ENCODE measurements at regions not wholly inside any gene's neighbourhood (a gene's known extent, or its start where the extent isn't known, plus 50 kb on each side); places are given as distances from the start of the nearest gene placed in this dataset.

GRCh38 chr2:53436882-53437281 is 330.7 kb upstream of the CHAC2 start:
- H3K4me1 ChIP-seq (ENCODE audit: control extremely low read depth in 1 of 4, control insufficient read depth in 4 of 4, insufficient read depth in 4 of 4, low read length in 3 of 4) = no peaks in the 10 kb centered on the region
- H3K27ac ChIP-seq (ENCODE audit: insufficient read depth in 1 of 2, low read depth in 1 of 2, low read length in 2 of 2, poor library complexity in 1 of 2, severe bottlenecking in 2 of 2) = no peak overlapping the region
- no peaks in the 10 kb centered on the region for H3K9me3 ChIP-seq (ENCODE audit: control extremely low read depth in 1 of 5, control insufficient read depth in 4 of 5, insufficient read depth in 2 of 5, low read depth in 1 of 5, low read length in 4 of 5)
- DNase-seq = no peak
- CTCF ChIA-PET = no interaction called here
- no peaks in the 10 kb centered on the region for H3K27me3 ChIP-seq (replicated peaks in 2 of 5; ENCODE audit: control insufficient read depth in 4 of 5, insufficient read depth in 5 of 5, low read length in 4 of 5)
- no peaks in the 10 kb centered on the region for H3K36me3 ChIP-seq (ENCODE audit: control insufficient read depth in 4 of 4, insufficient read depth in 4 of 4, low read length in 3 of 4)
- 90% methylated on average over 2 of the region's 4 CpGs for WGBS (ENCODE audit: insufficient coverage)
- H3K4me3 ChIP-seq (ENCODE audit: control insufficient read depth in 1 of 7, extremely low read depth in 1 of 7, insufficient read depth in 4 of 7, low read depth in 2 of 7, low read length in 6 of 7) = no peak overlapping the region
- POLR2A ChIA-PET = no interaction called here

DNA sequence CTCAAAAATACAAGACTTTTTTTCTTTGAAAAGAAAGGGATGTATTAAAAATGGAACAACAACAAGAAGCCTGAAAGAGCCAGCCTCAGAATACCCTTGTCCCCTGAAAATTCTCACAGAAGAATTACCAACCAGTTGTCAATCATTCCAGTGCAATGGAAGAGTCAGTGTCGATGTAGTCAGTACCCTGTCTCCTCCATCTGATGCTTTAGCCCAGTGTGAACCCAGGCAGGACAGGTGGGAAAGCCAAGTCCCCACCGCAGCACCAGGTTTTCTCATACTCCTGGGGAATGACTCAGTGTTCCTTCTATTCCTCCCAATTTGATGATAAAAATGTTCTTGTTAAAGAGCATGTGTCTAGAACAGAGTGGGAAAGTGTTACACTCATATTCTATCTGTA is 332.0 kb upstream of the CHAC2 start:
- H3K27me3 ChIP-seq (replicated peaks in 2 of 5; ENCODE audit: control insufficient read depth in 4 of 5, insufficient read depth in 5 of 5, low read length in 4 of 5) = no peaks in the 10 kb centered on the region
- H3K9me3 ChIP-seq (ENCODE audit: control extremely low read depth in 1 of 5, control insufficient read depth in 4 of 5, insufficient read depth in 2 of 5, low read depth in 1 of 5, low read length in 4 of 5) = no peaks in the 10 kb centered on the region
- ChIA-PET POLR2A (no interaction called here), CTCF (no interaction called here)
- no peak overlapping the region for H3K27ac ChIP-seq (ENCODE audit: insufficient read depth in 1 of 2, low read depth in 1 of 2, low read length in 2 of 2, poor library complexity in 1 of 2, severe bottlenecking in 2 of 2)
- WGBS (ENCODE audit: insufficient coverage) = 88% methylated on average over 2 of the region's 2 CpGs
- no peaks in the 10 kb centered on the region for H3K4me1 ChIP-seq (ENCODE audit: control extremely low read depth in 1 of 4, control insufficient read depth in 4 of 4, insufficient read depth in 4 of 4, low read length in 3 of 4)
- no peak for DNase-seq
- H3K36me3 ChIP-seq (ENCODE audit: control insufficient read depth in 4 of 4, insufficient read depth in 4 of 4, low read length in 3 of 4) = no peaks in the 10 kb centered on the region
- no peak overlapping the region for H3K4me3 ChIP-seq (ENCODE audit: control insufficient read depth in 1 of 7, extremely low read depth in 1 of 7, insufficient read depth in 4 of 7, low read depth in 2 of 7, low read length in 6 of 7)

GRCh38 chr2:53434466-53434865 is 333.1 kb upstream of the CHAC2 start:
- CTCF ChIA-PET = no interaction called here
- no peaks in the 10 kb centered on the region for H3K9me3 ChIP-seq (ENCODE audit: control extremely low read depth in 1 of 5, control insufficient read depth in 4 of 5, insufficient read depth in 2 of 5, low read depth in 1 of 5, low read length in 4 of 5)
- no peaks in the 10 kb centered on the region for H3K4me1 ChIP-seq (ENCODE audit: control extremely low read depth in 1 of 4, control insufficient read depth in 4 of 4, insufficient read depth in 4 of 4, low read length in 3 of 4)
- no peak overlapping the region for H3K27ac ChIP-seq (ENCODE audit: insufficient read depth in 1 of 2, low read depth in 1 of 2, low read length in 2 of 2, poor library complexity in 1 of 2, severe bottlenecking in 2 of 2)
- H3K36me3 ChIP-seq (ENCODE audit: control insufficient read depth in 4 of 4, insufficient read depth in 4 of 4, low read length in 3 of 4) = no peaks in the 10 kb centered on the region
- DNase-seq = no peak
- POLR2A ChIA-PET = no interaction called here
- H3K4me3 ChIP-seq (ENCODE audit: control insufficient read depth in 1 of 7, extremely low read depth in 1 of 7, insufficient read depth in 4 of 7, low read depth in 2 of 7, low read length in 6 of 7) = no peak overlapping the region
- H3K27me3 ChIP-seq (replicated peaks in 2 of 5; ENCODE audit: control insufficient read depth in 4 of 5, insufficient read depth in 5 of 5, low read length in 4 of 5) = no peaks in the 10 kb centered on the region
- no CpG with 5 or more reads among the region's 1 CpG for WGBS (ENCODE audit: insufficient coverage)

DNA sequence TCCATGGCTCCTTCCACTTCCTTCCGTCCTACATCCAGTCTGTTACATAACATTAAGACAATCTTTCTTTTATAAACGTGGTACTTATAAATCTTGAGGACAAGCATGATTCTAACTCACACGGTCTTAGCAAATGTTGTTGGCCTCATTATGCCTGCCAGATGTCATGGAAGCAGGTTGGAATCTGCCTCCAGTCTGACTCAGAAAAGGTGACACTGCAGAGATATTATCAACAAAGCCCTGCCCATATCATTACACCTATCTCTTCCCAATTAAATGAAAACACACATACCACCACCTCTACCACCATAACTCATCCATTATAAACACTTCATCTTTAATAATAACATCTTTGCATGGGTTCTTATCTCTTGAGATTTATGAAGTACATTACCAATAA is 334.7 kb upstream of the CHAC2 start:
- Histone ChIP-seq H3K4me1 (ENCODE audit: control extremely low read depth in 1 of 4, control insufficient read depth in 4 of 4, insufficient read depth in 4 of 4, low read length in 3 of 4) (no peaks in the 10 kb centered on the region), H3K27me3 (replicated peaks in 2 of 5; ENCODE audit: control insufficient read depth in 4 of 5, insufficient read depth in 5 of 5, low read length in 4 of 5) (peaks cover 0 to 1% (median 0%) of the 10 kb centered on the region in 5 experiments), H3K27ac (ENCODE audit: insufficient read depth in 1 of 2, low read depth in 1 of 2, low read length in 2 of 2, poor library complexity in 1 of 2, severe bottlenecking in 2 of 2) (no peak overlapping the region), H3K9me3 (ENCODE audit: control extremely low read depth in 1 of 5, control insufficient read depth in 4 of 5, insufficient read depth in 2 of 5, low read depth in 1 of 5, low read length in 4 of 5) (no peaks in the 10 kb centered on the region), H3K4me3 (ENCODE audit: control insufficient read depth in 1 of 7, extremely low read depth in 1 of 7, insufficient read depth in 4 of 7, low read depth in 2 of 7, low read length in 6 of 7) (no peak overlapping the region), H3K36me3 (ENCODE audit: control insufficient read depth in 4 of 4, insufficient read depth in 4 of 4, low read length in 3 of 4) (no peaks in the 10 kb centered on the region)
- 98% methylated on average over 3 of the region's 3 CpGs for WGBS (ENCODE audit: insufficient coverage)
- ChIA-PET POLR2A (no interaction called here), CTCF (no interaction called here)
- no peak for DNase-seq

GRCh38 chr2:53429901-53430300 is 337.7 kb upstream of the CHAC2 start:
- Histone ChIP-seq H3K36me3 (ENCODE audit: control insufficient read depth in 4 of 4, insufficient read depth in 4 of 4, low read length in 3 of 4) (no peaks in the 10 kb centered on the region), H3K27me3 (replicated peaks in 2 of 5; ENCODE audit: control insufficient read depth in 4 of 5, insufficient read depth in 5 of 5, low read length in 4 of 5) (peaks cover 0 to 1% (median 0%) of the 10 kb centered on the region in 5 experiments), H3K4me3 (ENCODE audit: control insufficient read depth in 1 of 7, extremely low read depth in 1 of 7, insufficient read depth in 4 of 7, low read depth in 2 of 7, low read length in 6 of 7) (no peak overlapping the region), H3K9me3 (ENCODE audit: control extremely low read depth in 1 of 5, control insufficient read depth in 4 of 5, insufficient read depth in 2 of 5, low read depth in 1 of 5, low read length in 4 of 5) (no peaks in the 10 kb centered on the region), H3K4me1 (ENCODE audit: control extremely low read depth in 1 of 4, control insufficient read depth in 4 of 4, insufficient read depth in 4 of 4, low read length in 3 of 4) (no peaks in the 10 kb centered on the region), H3K27ac (ENCODE audit: insufficient read depth in 1 of 2, low read depth in 1 of 2, low read length in 2 of 2, poor library complexity in 1 of 2, severe bottlenecking in 2 of 2) (no peak overlapping the region)
- DNase-seq = no peak
- POLR2A ChIA-PET = no interaction called here
- no CpG with 5 or more reads among the region's 2 CpGs for WGBS (ENCODE audit: insufficient coverage)
- CTCF ChIA-PET = no interaction called here

- H3K27ac ChIP-seq (ENCODE audit: insufficient read depth in 1 of 2, low read depth in 1 of 2, low read length in 2 of 2, poor library complexity in 1 of 2, severe bottlenecking in 2 of 2) = no peak overlapping the region
- H3K27me3 ChIP-seq (replicated peaks in 2 of 5; ENCODE audit: control insufficient read depth in 4 of 5, insufficient read depth in 5 of 5, low read length in 4 of 5) = peaks cover 0 to 1% (median 0%) of the 10 kb centered on the region in 5 experiments
- ChIA-PET CTCF (no interaction called here), POLR2A (no interaction called here)
- WGBS (ENCODE audit: insufficient coverage) = 50% methylated on average over 2 of the region's 3 CpGs
- H3K4me3 ChIP-seq (ENCODE audit: control insufficient read depth in 1 of 7, extremely low read depth in 1 of 7, insufficient read depth in 4 of 7, low read depth in 2 of 7, low read length in 6 of 7) = no peak overlapping the region
- DNase-seq = no peak
- H3K36me3 ChIP-seq (ENCODE audit: control insufficient read depth in 4 of 4, insufficient read depth in 4 of 4, low read length in 3 of 4) = no peaks in the 10 kb centered on the region
- H3K4me1 ChIP-seq (ENCODE audit: control extremely low read depth in 1 of 4, control insufficient read depth in 4 of 4, insufficient read depth in 4 of 4, low read length in 3 of 4) = no peaks in the 10 kb centered on the region
- H3K9me3 ChIP-seq (ENCODE audit: control extremely low read depth in 1 of 5, control insufficient read depth in 4 of 5, insufficient read depth in 2 of 5, low read depth in 1 of 5, low read length in 4 of 5) = no peaks in the 10 kb centered on the region
Observed at GRCh38 chr2:53424902-53425301, 342.7 kb upstream of the CHAC2 start.

- 100% methylated on average over 1 of the region's 3 CpGs for WGBS (ENCODE audit: insufficient coverage)
Observed at GRCh38 chr2:53423465-53423864, 344.1 kb upstream of the CHAC2 start.

More at GRCh38 chr2:53423465-53423864, 344.1 kb upstream of the CHAC2 start:
- POLR2A ChIA-PET = no interaction called here
- Histone ChIP-seq H3K36me3 (ENCODE audit: control insufficient read depth in 4 of 4, insufficient read depth in 4 of 4, low read length in 3 of 4) (no peaks in the 10 kb centered on the region), H3K9me3 (ENCODE audit: control extremely low read depth in 1 of 5, control insufficient read depth in 4 of 5, insufficient read depth in 2 of 5, low read depth in 1 of 5, low read length in 4 of 5) (no peaks in the 10 kb centered on the region), H3K4me1 (ENCODE audit: control extremely low read depth in 1 of 4, control insufficient read depth in 4 of 4, insufficient read depth in 4 of 4, low read length in 3 of 4) (no peaks in the 10 kb centered on the region), H3K27me3 (replicated peaks in 2 of 5; ENCODE audit: control insufficient read depth in 4 of 5, insufficient read depth in 5 of 5, low read length in 4 of 5) (no peaks in the 10 kb centered on the region), H3K4me3 (ENCODE audit: control insufficient read depth in 1 of 7, extremely low read depth in 1 of 7, insufficient read depth in 4 of 7, low read depth in 2 of 7, low read length in 6 of 7) (no peak overlapping the region), H3K27ac (ENCODE audit: insufficient read depth in 1 of 2, low read depth in 1 of 2, low read length in 2 of 2, poor library complexity in 1 of 2, severe bottlenecking in 2 of 2) (no peak overlapping the region)
- CTCF ChIA-PET = no interaction called here
- DNase-seq = no peak

Data from common myeloid progenitor, CD34-positive (primary cell).